Medulla oblongata (tissue), 1 donor: ENCODE measurements at regions not wholly inside any gene's neighbourhood (a gene's known extent, or its start where the extent isn't known, plus 50 kb on each side); places are given as distances from the start of the nearest gene placed in this dataset.
"Not testable (repeated sequence)": the region's sequence is repeated elsewhere in the genome, so short reads cannot be mapped to it uniquely, and the experiment has no call there.

Experiments
- DNase-seq: peaks from one replicate; pipeline ENCODE4 v3.0.0-alpha.2; 2015; ENCODE audit errors: extremely low spot score

- no peak for DNase-seq
These were observed 117.5 kb upstream of the HGF start for GRCh38 chr7:81887098-81888090.

- DNase-seq = no peak
These were observed 116.4 kb upstream of the HGF start for GRCh38 chr7:81886211-81886764.

- no peak for DNase-seq
These were observed 115.0 kb upstream of the HGF start for GRCh38 chr7:81884817-81885216.

GRCh38 chr7:81883801-81884393, 114.0 kb upstream of the HGF start:
- DNase-seq = no peak

GRCh38 chr7:81882086-81882485, 112.2 kb upstream of the HGF start:
- no peak for DNase-seq

GRCh38 chr7:81877890-81878289, 108.0 kb upstream of the HGF start:
- no peak for DNase-seq

GRCh38 chr7:81873559-81873958, 103.7 kb upstream of the HGF start:
- DNase-seq = no peak

GRCh38 chr7:81871606-81872265, 101.9 kb upstream of the HGF start:
- DNase-seq = no peak

GRCh38 chr7:81870608-81871007, 100.8 kb upstream of the HGF start:
- no peak for DNase-seq

GRCh38 chr7:81869670-81870069, 99.8 kb upstream of the HGF start:
- no peak for DNase-seq

- no peak for DNase-seq
These were observed 95.9 kb upstream of the HGF start for GRCh38 chr7:81865754-81866153.

- no peak for DNase-seq
These were observed 89.6 kb upstream of the HGF start for GRCh38 chr7:81859433-81859832.

- not testable (repeated sequence) for DNase-seq
These were observed 89.0 kb upstream of the HGF start for GRCh38 chr7:81858820-81859219.

- no peak for DNase-seq
These were observed 87.5 kb upstream of the HGF start for GRCh38 chr7:81857385-81857784.

- no peak for DNase-seq
These were observed 84.7 kb upstream of the HGF start for GRCh38 chr7:81854518-81854917.

- DNase-seq = no peak
These were observed 82.9 kb upstream of the HGF start for GRCh38 chr7:81852701-81853100.

- no peak for DNase-seq
These were observed 81.6 kb upstream of the HGF start for GRCh38 chr7:81851413-81851812.

- peak; percentile 84 for DNase-seq
These were observed 76.6 kb upstream of the HGF start for GRCh38 chr7:81846398-81846797.

- DNase-seq = peak; percentile 50
These were observed 75.9 kb upstream of the HGF start for GRCh38 chr7:81845744-81846241.

GRCh38 chr7:81843657-81844056, 73.8 kb upstream of the HGF start:
- DNase-seq = not testable (repeated sequence)

- no peak for DNase-seq
These were observed 72.5 kb upstream of the HGF start for GRCh38 chr7:81842361-81842760.
